SK-N-SH (cell line): ENCODE measurements at regions not wholly inside any gene's neighbourhood (a gene's known extent, or its start where the extent isn't known, plus 50 kb on each side); places are given as distances from the start of the nearest gene placed in this dataset.

Experiments used
- CTCF ChIA-PET: fragments of 300-600, 350-600 bp; formaldehyde crosslinking; extraction: SDS; loops from one replicate; lab custom pipeline; 2021; lab: Yijun Ruan, JAX
- POLR2A ChIA-PET: fragments of 350-600 bp; sonication (Branson Sonifier 250); formaldehyde crosslinking; extraction: SDS; loops from one replicate; lab custom pipeline; 2020; ENCODE audit warnings: antibody characterized with exemption, inconsistent platforms; lab: Yijun Ruan, JAX
- DNase-seq: peaks from one replicate; pipeline ENCODE4 v3.0.0; 2012
- H2AFZ ChIP-seq: fragments of 200-600 bp; sonication (generic); 2 replicates; pipeline ENCODE4 v1.8.1; 2016; ENCODE audit warnings: antibody characterized with exemption, mild to moderate bottlenecking, low read depth
- H3F3A ChIP-seq: fragments of 200-600 bp; sonication (generic); replicated peaks from 2 replicates; pipeline ENCODE3; 2016; ENCODE audit warnings: antibody characterized with exemption, mild to moderate bottlenecking; ENCODE audit not compliant: insufficient read depth
- H3K27ac ChIP-seq, 2 experiments: fragments of 200-500 bp in 1 of 2; fragments of 200-600 bp in 1 of 2; sonication (Bioruptor generic) in 1 of 2; sonication (generic), shearing (Covaris generic) in 1 of 2; 2 replicates each; pipeline versions ENCODE4 v1.5.1 to v1.6.1; 2014 to 2016; ENCODE audit warnings: low read depth in 2 of 2, inconsistent platforms in 1 of 2, low read length in 1 of 2, mild to moderate bottlenecking in 1 of 2, mixed read lengths in 1 of 2
- H3K27me3 ChIP-seq: fragments of 200-600 bp; sonication (generic), shearing (Covaris generic); 2 replicates; pipeline ENCODE4 v1.6.1; 2016; ENCODE audit warnings: mixed run types; ENCODE audit not compliant: insufficient read depth
- H3K36me3 ChIP-seq, 2 experiments: fragments of 200-500 bp in 1 of 2; fragments of 200-600 bp in 1 of 2; sonication (Bioruptor generic) in 1 of 2; sonication (generic) in 1 of 2; replicated peaks in 1 of 2; 2 replicates each; pipeline versions ENCODE3 to v1.5.1; 2014 to 2016; ENCODE audit warnings: low read length in 1 of 2, mild to moderate bottlenecking in 1 of 2; ENCODE audit not compliant: insufficient read depth in 2 of 2, control insufficient read depth in 1 of 2
- H3K4me1 ChIP-seq, 2 experiments: fragments of 200-500 bp in 1 of 2; fragments of 200-600 bp in 1 of 2; sonication (Bioruptor generic) in 1 of 2; sonication (generic), shearing (Covaris generic) in 1 of 2; 2 replicates each; pipeline versions ENCODE4 v1.5.1 to v1.6.1; 2014 to 2016; ENCODE audit warnings: low read depth in 1 of 2, low read length in 1 of 2, mixed run types in 1 of 2; ENCODE audit not compliant: insufficient read depth in 2 of 2, control insufficient read depth in 1 of 2
- H3K4me2 ChIP-seq: fragments of 200-600 bp; sonication (generic), shearing (Covaris generic); 2 replicates; pipeline ENCODE4 v1.6.1; 2017; ENCODE audit warnings: mixed run types
- H3K4me3 ChIP-seq, 2 experiments: fragments of 200-500 bp in 1 of 2; fragments of 200-600 bp in 1 of 2; sonication (Bioruptor generic) in 1 of 2; sonication (generic), shearing (Covaris generic) in 1 of 2; 2 replicates each; pipeline versions ENCODE4 v1.5.1 to v1.8.1; 2014 to 2016; ENCODE audit warnings: low read depth in 2 of 2, inconsistent platforms in 1 of 2, low read length in 1 of 2, mild to moderate bottlenecking in 1 of 2, mixed read lengths in 1 of 2, moderate library complexity in 1 of 2
- H3K79me2 ChIP-seq: fragments of 200-600 bp; sonication (generic); 2 replicates; pipeline ENCODE4 v1.8.1; 2017; ENCODE audit warnings: mild to moderate bottlenecking; ENCODE audit not compliant: insufficient read depth
- H3K9ac ChIP-seq: fragments of 200-600 bp; sonication (generic); 2 replicates; pipeline ENCODE4 v1.6.1; 2017; ENCODE audit warnings: mixed run types
- H3K9me2 ChIP-seq: fragments of 200-600 bp; sonication (generic); 2 replicates; pipeline ENCODE4 v1.6.1; 2017; ENCODE audit warnings: mixed run types
- H3K9me3 ChIP-seq: fragments of 200-600 bp; sonication (generic); 2 replicates; pipeline ENCODE4 v1.6.1; 2017; ENCODE audit warnings: mixed run types, mild to moderate bottlenecking, moderate library complexity
- H4K20me1 ChIP-seq: fragments of 200-600 bp; sonication (generic); 2 replicates; pipeline ENCODE4 v1.6.1; 2017; ENCODE audit warnings: mild to moderate bottlenecking, mixed run types; ENCODE audit not compliant: insufficient read depth
- CHD2 ChIP-seq: fragments of 150-350 bp; IDR thresholded peaks from 2 replicates; pipeline ENCODE4 v1.6.1; 2018; ENCODE audit warnings: low read length; ENCODE audit not compliant: partially characterized antibody
- EP300 ChIP-seq, 2 experiments: IDR thresholded peaks; 2 replicates each; pipeline versions ENCODE4 v1.4.0 to v1.6.1; 2012; ENCODE audit warnings: borderline replicate concordance in 1 of 2, low read depth in 1 of 2, low read length in 1 of 2
- EZH2phosphoT487 ChIP-seq: fragments of 200-600 bp; sonication (generic); IDR thresholded peaks from 2 replicates; pipeline ENCODE4 v1.6.1; 2017; ENCODE audit warnings: low read depth, mixed run types, mild to moderate bottlenecking, antibody characterized with exemption, moderate library complexity, borderline replicate concordance
- GABPA ChIP-seq: IDR thresholded peaks from 2 replicates; pipeline ENCODE4 v1.4.0; 2012; ENCODE audit warnings: low read depth, mild to moderate bottlenecking
- GATA2 ChIP-seq: sonication (generic); formaldehyde crosslinking; IDR thresholded peaks from 2 replicates; pipeline ENCODE4 v1.5.0; 2020; ENCODE audit warnings: mild to moderate bottlenecking, missing genetic modification reagents
- MEF2A ChIP-seq: IDR thresholded peaks from 2 replicates; pipeline ENCODE4 v1.4.0; 2012; ENCODE audit warnings: low read depth, borderline replicate concordance
- NFIC ChIP-seq: IDR thresholded peaks from 2 replicates; pipeline ENCODE4 v1.4.0; 2012; ENCODE audit warnings: borderline replicate concordance
- NRF1 ChIP-seq: IDR thresholded peaks from 2 replicates; pipeline ENCODE4 v1.6.1; 2012; ENCODE audit warnings: low read depth, mild to moderate bottlenecking, low read length
- POLR2AphosphoS5 ChIP-seq: IDR thresholded peaks from 2 replicates; pipeline ENCODE4 v1.6.1; 2012; ENCODE audit warnings: low read depth, low read length
- RAD21 ChIP-seq: IDR thresholded peaks from 2 replicates; pipeline ENCODE4 v1.6.1; 2012; ENCODE audit warnings: mild to moderate bottlenecking, low read length
- RCOR1 ChIP-seq: fragments of 150-350 bp; IDR thresholded peaks from 2 replicates; pipeline ENCODE4 v1.6.1; 2017; ENCODE audit warnings: antibody characterized with exemption, low read length
- RXRA ChIP-seq: IDR thresholded peaks from 2 replicates; pipeline ENCODE4 v1.4.0; 2012; ENCODE audit warnings: low read depth, mild to moderate bottlenecking, borderline replicate concordance
- TF ChIP-seq, protein P1 (sequence below): IDR thresholded peaks from 2 replicates; pipeline ENCODE4 v1.4.0; 2012; ENCODE audit warnings: low read depth
- TF ChIP-seq, protein P2 (sequence below): IDR thresholded peaks from 2 replicates; pipeline ENCODE4 v1.6.1; 2012; ENCODE audit warnings: mild to moderate bottlenecking, low read depth, low read length, moderate library complexity
- TF ChIP-seq, protein P3 (sequence below): IDR thresholded peaks from 2 replicates; pipeline ENCODE4 v1.4.0; 2012; ENCODE audit warnings: low read depth, borderline replicate concordance
- TF ChIP-seq, protein P4 (sequence below): fragments of 200-600 bp; sonication (generic); IDR thresholded peaks from 2 replicates; pipeline ENCODE4 v1.6.1; 2017; ENCODE audit warnings: antibody characterized with exemption, mild to moderate bottlenecking, moderate library complexity
- TF ChIP-seq, protein P5 (sequence below): fragments of 150-350 bp; IDR thresholded peaks from 2 replicates; pipeline ENCODE4 v1.6.1; 2017; ENCODE audit warnings: antibody characterized with exemption, low read length, low read depth, borderline replicate concordance

DNA sequence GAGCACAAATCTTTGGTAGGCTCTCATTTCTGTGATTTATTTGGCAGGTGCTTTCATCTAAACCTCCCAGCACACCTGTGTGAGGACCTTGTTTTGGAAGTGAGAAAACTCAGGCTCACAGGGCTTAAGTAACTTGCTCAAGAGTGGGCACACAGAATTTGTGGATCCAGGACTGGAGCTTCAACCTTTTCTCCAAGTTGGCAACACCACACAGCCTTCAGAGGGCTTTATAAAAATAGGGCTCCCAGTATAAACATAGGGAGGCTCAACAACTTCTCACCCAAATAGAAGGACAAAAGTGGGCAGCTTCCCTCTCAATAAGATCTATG is 182.2 kb upstream of the NEBL start:
- Histone ChIP-seq H3K27me3 (no peaks in the 10 kb centered on the region), H3K4me1 (peaks cover 0 to 3% of the 10 kb centered on the region in 2 experiments; a peak in 1 of 4 replicates), H3K4me3 (no peak overlapping the region), H3K9me3 (no peaks in the 10 kb centered on the region), H4K20me1 (no peaks in the 10 kb centered on the region), H3K36me3 (no peaks in the 10 kb centered on the region), H2AFZ (no peak overlapping the region), H3F3A (no peaks in the 10 kb centered on the region), H3K27ac (no peak overlapping the region), H3K9ac (no peak overlapping the region), H3K9me2 (no peaks in the 10 kb centered on the region), H3K4me2 (no peak overlapping the region), H3K79me2 (no peaks in the 10 kb centered on the region)
- ChIA-PET POLR2A (interaction anchor here (0.8 kb wide), 1 partner anchor 20 kb away, joined by 4 read pairs; no protein-coding TSS in a partner anchor), CTCF (interaction anchor here (0.7 to 4.9 kb wide), 28 partner anchors 8 to 415 kb away, joined by 3 to 54 read pairs (median 4); no protein-coding TSS in a partner anchor)
- TF ChIP-seq, protein P1, sequence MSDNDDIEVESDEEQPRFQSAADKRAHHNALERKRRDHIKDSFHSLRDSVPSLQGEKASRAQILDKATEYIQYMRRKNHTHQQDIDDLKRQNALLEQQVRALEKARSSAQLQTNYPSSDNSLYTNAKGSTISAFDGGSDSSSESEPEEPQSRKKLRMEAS: no peak
- TF ChIP-seq, protein P2, sequence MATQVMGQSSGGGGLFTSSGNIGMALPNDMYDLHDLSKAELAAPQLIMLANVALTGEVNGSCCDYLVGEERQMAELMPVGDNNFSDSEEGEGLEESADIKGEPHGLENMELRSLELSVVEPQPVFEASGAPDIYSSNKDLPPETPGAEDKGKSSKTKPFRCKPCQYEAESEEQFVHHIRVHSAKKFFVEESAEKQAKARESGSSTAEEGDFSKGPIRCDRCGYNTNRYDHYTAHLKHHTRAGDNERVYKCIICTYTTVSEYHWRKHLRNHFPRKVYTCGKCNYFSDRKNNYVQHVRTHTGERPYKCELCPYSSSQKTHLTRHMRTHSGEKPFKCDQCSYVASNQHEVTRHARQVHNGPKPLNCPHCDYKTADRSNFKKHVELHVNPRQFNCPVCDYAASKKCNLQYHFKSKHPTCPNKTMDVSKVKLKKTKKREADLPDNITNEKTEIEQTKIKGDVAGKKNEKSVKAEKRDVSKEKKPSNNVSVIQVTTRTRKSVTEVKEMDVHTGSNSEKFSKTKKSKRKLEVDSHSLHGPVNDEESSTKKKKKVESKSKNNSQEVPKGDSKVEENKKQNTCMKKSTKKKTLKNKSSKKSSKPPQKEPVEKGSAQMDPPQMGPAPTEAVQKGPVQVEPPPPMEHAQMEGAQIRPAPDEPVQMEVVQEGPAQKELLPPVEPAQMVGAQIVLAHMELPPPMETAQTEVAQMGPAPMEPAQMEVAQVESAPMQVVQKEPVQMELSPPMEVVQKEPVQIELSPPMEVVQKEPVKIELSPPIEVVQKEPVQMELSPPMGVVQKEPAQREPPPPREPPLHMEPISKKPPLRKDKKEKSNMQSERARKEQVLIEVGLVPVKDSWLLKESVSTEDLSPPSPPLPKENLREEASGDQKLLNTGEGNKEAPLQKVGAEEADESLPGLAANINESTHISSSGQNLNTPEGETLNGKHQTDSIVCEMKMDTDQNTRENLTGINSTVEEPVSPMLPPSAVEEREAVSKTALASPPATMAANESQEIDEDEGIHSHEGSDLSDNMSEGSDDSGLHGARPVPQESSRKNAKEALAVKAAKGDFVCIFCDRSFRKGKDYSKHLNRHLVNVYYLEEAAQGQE: no peak
- TF ChIP-seq, protein P3, sequence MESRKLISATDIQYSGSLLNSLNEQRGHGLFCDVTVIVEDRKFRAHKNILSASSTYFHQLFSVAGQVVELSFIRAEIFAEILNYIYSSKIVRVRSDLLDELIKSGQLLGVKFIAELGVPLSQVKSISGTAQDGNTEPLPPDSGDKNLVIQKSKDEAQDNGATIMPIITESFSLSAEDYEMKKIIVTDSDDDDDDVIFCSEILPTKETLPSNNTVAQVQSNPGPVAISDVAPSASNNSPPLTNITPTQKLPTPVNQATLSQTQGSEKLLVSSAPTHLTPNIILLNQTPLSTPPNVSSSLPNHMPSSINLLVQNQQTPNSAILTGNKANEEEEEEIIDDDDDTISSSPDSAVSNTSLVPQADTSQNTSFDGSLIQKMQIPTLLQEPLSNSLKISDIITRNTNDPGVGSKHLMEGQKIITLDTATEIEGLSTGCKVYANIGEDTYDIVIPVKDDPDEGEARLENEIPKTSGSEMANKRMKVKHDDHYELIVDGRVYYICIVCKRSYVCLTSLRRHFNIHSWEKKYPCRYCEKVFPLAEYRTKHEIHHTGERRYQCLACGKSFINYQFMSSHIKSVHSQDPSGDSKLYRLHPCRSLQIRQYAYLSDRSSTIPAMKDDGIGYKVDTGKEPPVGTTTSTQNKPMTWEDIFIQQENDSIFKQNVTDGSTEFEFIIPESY: no peak
- TF ChIP-seq RXRA: no peak
- TF ChIP-seq GATA2 (CRISPR knock-in tag): no peak
- TF ChIP-seq POLR2AphosphoS5: no peak
- no peak for TF ChIP-seq MEF2A
- no peak for TF ChIP-seq NRF1
- TF ChIP-seq, protein P4, sequence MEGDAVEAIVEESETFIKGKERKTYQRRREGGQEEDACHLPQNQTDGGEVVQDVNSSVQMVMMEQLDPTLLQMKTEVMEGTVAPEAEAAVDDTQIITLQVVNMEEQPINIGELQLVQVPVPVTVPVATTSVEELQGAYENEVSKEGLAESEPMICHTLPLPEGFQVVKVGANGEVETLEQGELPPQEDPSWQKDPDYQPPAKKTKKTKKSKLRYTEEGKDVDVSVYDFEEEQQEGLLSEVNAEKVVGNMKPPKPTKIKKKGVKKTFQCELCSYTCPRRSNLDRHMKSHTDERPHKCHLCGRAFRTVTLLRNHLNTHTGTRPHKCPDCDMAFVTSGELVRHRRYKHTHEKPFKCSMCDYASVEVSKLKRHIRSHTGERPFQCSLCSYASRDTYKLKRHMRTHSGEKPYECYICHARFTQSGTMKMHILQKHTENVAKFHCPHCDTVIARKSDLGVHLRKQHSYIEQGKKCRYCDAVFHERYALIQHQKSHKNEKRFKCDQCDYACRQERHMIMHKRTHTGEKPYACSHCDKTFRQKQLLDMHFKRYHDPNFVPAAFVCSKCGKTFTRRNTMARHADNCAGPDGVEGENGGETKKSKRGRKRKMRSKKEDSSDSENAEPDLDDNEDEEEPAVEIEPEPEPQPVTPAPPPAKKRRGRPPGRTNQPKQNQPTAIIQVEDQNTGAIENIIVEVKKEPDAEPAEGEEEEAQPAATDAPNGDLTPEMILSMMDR: no peak
- TF ChIP-seq, protein P5, sequence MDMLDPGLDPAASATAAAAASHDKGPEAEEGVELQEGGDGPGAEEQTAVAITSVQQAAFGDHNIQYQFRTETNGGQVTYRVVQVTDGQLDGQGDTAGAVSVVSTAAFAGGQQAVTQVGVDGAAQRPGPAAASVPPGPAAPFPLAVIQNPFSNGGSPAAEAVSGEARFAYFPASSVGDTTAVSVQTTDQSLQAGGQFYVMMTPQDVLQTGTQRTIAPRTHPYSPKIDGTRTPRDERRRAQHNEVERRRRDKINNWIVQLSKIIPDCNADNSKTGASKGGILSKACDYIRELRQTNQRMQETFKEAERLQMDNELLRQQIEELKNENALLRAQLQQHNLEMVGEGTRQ: no peak
- TF ChIP-seq EP300 (IDR thresholded peaks at IDR 0.05; ENCODE audit: borderline replicate concordance in 1 of 2, low read depth in 1 of 2, low read length in 1 of 2): no peak
- no peak for TF ChIP-seq NFIC
- TF ChIP-seq EZH2phosphoT487: no peak
- TF ChIP-seq GABPA: no peak
- TF ChIP-seq CHD2: no peak
- no peak for TF ChIP-seq RAD21
- TF ChIP-seq RCOR1: no peak
- no peak for DNase-seq
